ENCODE measurements at regions not wholly inside any gene's neighbourhood (a gene's known extent, or its start where the extent isn't known, plus 50 kb on each side); places are given as distances from the start of the nearest gene placed in this dataset.

DNA sequence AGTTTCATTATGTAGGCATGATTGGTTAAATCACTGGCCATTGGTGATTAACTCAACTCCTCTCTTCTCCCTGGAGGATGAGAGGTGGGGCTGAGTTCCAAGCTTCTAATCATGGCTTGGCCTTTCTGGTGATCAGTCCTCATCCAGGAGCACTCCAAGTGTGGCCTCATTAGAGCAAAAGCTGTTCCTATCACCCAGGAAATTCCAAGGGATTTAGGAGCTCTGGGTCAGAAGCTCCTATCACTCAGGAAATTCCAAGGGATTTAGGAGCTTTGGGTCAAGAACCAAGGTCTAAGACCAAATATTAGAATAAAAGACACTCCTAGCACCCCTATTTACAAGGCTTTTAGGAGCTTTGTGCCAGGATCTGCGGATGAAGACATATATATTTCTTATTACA, 168.0 kb upstream of the BDNF start:
- H3K4me3 Mint-ChIP-seq = no peak overlapping the region
- no peak for ATAC-seq
- POLR2A ChIA-PET = no interaction called here

DNA sequence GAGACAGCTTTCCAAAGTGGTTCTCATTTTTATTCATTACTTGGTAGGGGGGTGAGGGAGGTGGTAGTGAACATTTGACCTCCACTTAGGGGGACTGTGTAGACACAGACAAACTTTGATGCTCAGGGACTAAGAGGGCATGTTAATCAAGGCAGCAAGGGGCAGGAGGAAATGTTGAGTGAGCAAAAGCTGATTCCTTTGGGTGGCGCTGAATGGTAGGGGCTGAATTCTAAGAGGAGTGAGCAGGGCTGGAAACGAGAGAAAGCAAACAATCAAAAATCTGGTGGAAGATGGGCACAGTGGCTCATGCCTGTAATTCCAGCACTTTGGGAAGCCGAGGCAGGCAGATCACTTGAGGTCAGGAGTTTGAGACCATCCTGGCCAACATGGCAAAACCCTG, 164.8 kb upstream of the BDNF start:
- Mint-ChIP-seq H3K27ac (no peak overlapping the region), H3K27me3 (ENCODE audit: low read depth) (no peaks in the 10 kb centered on the region), H3K36me3 (ENCODE audit: low read depth) (no peaks in the 10 kb centered on the region), H3K4me3 (no peak overlapping the region), H3K9me3 (ENCODE audit: insufficient read depth) (no peaks in the 10 kb centered on the region), H3K4me1 (ENCODE audit: low read depth) (no peaks in the 10 kb centered on the region)
- no peak for DNase-seq
- CTCF ChIA-PET = no interaction called here
- no peak for ATAC-seq
- POLR2A ChIA-PET = no interaction called here

More for the DNA sequence above, 168.0 kb upstream of the BDNF start:
- Mint-ChIP-seq H3K27ac (no peak overlapping the region), H3K4me1 (ENCODE audit: low read depth) (no peaks in the 10 kb centered on the region), H3K36me3 (ENCODE audit: low read depth) (no peaks in the 10 kb centered on the region), H3K27me3 (ENCODE audit: low read depth) (no peaks in the 10 kb centered on the region), H3K9me3 (ENCODE audit: insufficient read depth) (no peaks in the 10 kb centered on the region)
- CTCF ChIA-PET = no interaction called here
- no peak for DNase-seq

DNA sequence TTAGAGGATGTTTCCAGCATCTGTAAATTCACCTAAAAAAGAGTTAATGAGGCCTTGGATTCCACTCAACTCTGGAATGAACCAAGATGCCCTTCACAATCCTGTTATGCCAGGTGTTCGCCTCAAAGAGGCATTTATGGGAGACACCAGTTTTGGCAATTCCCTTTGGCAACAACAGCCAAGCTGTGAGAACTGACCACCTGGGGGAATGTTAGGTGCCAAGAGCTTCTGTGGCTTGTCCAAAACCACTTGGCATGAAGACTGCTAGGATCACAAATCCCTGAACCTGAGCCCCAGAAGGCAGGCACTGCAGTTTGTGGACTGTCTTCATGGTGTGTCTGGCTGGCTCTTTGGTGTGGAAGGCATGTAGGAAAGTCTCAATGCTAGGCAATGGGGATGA, 164.4 kb upstream of the BDNF start:
- POLR2A ChIA-PET = no interaction called here
- H3K27ac Mint-ChIP-seq = no peak overlapping the region
- H3K4me3 Mint-ChIP-seq = no peak overlapping the region
- CTCF ChIA-PET = no interaction called here
- no peaks in the 10 kb centered on the region for H3K36me3 Mint-ChIP-seq (ENCODE audit: low read depth)
- no peaks in the 10 kb centered on the region for H3K27me3 Mint-ChIP-seq (ENCODE audit: low read depth)
- ATAC-seq (no peak), DNase-seq (no peak)
- no peaks in the 10 kb centered on the region for H3K9me3 Mint-ChIP-seq (ENCODE audit: insufficient read depth)
- H3K4me1 Mint-ChIP-seq (ENCODE audit: low read depth) = no peaks in the 10 kb centered on the region

DNA sequence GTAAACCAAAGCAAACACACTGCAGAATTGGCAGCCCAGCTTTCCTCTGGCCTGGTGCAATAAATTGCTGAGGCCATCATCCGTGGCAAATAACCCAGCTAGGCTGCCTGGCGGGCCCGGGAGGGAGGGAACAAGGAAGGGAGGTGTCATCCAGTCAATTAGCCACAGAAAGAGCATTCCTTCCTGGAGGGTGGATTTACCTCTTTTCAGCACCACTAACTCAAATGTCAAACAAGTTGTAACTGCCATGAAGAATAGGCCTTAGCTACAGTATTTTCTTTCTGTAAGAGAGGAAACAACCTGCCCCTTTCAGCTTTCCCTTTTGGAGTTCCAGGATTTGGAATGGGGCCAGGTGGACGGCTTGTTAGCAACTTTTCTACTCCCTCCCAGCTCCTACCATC, 163.8 kb upstream of the BDNF start:
- ATAC-seq (no peak), DNase-seq (no peak)
- H3K36me3 Mint-ChIP-seq (ENCODE audit: low read depth) = no peaks in the 10 kb centered on the region
- ChIA-PET CTCF (no interaction called here), POLR2A (no interaction called here)
- H3K4me3 Mint-ChIP-seq = no peak overlapping the region
- no peaks in the 10 kb centered on the region for H3K27me3 Mint-ChIP-seq (ENCODE audit: low read depth)
- no peaks in the 10 kb centered on the region for H3K4me1 Mint-ChIP-seq (ENCODE audit: low read depth)
- H3K9me3 Mint-ChIP-seq (ENCODE audit: insufficient read depth) = no peaks in the 10 kb centered on the region
- H3K27ac Mint-ChIP-seq = no peak overlapping the region

DNA sequence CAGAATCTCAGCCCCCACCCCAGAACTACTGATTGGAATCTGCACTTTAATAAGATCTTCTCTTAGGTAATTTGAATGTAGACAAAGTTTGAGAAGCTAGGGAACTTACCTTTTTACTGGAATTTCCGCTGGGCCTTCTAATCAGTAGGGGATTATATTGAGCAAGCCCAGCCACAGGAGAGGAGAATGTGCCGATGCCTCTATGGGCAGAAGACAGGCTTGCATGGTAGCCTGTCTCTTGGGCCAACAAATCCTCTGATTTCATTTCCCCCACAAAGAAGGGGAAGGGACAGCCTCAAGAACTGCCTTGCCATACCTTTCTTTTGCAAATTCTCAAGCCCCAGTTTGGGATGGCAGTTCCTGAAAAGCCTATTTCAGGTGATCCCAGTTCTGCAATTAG, 163.4 kb upstream of the BDNF start:
- CTCF ChIA-PET = no interaction called here
- Mint-ChIP-seq H3K27me3 (ENCODE audit: low read depth) (no peaks in the 10 kb centered on the region), H3K9me3 (ENCODE audit: insufficient read depth) (no peaks in the 10 kb centered on the region), H3K36me3 (ENCODE audit: low read depth) (no peaks in the 10 kb centered on the region), H3K4me3 (no peak overlapping the region), H3K27ac (no peak overlapping the region), H3K4me1 (ENCODE audit: low read depth) (no peaks in the 10 kb centered on the region)
- POLR2A ChIA-PET = no interaction called here
- ATAC-seq = no peak
- DNase-seq = no peak

DNA sequence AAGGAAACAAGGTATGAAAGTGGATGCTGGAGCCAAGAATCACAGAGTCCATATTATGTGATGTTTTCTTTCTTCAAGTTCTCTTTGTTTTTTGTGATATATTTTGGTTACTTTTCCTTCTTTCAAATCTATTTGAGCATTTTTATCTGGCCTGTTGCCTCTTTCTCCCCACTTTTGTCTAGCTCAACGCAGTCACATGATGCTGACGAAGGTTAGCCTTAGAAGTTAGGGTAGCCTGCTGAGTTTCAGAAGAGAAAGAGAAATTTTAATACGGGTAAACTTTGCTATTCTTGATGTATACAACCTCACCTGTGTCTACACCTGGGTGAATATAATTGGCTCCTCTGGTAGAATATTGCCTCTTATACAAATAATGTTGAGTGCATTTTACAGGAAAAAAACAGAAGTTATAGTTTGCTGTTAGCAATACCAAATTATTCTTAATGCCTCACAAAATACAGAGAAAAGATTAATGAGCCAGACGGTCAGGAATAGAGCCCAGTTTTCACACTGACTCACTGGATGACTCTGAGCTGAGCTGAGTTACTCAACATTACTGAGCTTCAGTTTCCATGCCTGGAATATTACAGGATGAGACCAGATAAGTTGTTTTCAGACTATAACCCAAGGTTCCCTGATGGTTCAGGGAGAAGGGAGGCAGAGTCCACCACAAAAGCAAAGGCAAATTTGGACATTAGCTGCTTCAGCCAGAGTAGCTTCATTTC, 161.6 kb upstream of the BDNF start:
- Mint-ChIP-seq H3K4me3 (no peak overlapping the region), H3K4me1 (ENCODE audit: low read depth) (no peaks in the 10 kb centered on the region), H3K36me3 (ENCODE audit: low read depth) (no peaks in the 10 kb centered on the region), H3K9me3 (ENCODE audit: insufficient read depth) (no peaks in the 10 kb centered on the region), H3K27ac (no peak overlapping the region), H3K27me3 (ENCODE audit: low read depth) (no peaks in the 10 kb centered on the region)
- ChIA-PET CTCF (no interaction called here), POLR2A (no interaction called here)
- DNase-seq (no peak), ATAC-seq (no peak)

DNA sequence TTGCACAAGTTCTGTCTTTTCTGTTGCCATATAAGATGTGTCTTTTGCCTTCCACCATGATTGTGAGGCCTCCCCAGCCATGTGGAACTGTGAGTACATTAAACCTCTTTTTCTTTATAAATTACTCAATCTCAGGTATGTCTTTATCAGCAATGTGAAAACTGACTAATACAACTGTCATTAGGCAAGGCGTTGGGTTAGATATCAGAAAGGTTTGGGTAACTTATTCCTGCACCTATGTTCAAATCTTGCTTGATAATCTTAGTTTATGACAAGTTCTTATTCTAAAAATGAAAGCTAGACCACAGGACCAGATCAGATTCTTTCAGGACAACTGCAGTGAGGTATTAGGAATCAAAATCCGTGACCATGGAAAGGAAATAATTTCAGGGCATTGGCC, 160.6 kb upstream of the BDNF start:
- H3K27me3 Mint-ChIP-seq (ENCODE audit: low read depth) = no peaks in the 10 kb centered on the region
- DNase-seq (no peak), ATAC-seq (no peak)
- POLR2A ChIA-PET = no interaction called here
- no peaks in the 10 kb centered on the region for H3K36me3 Mint-ChIP-seq (ENCODE audit: low read depth)
- no peaks in the 10 kb centered on the region for H3K4me1 Mint-ChIP-seq (ENCODE audit: low read depth)
- H3K9me3 Mint-ChIP-seq (ENCODE audit: insufficient read depth) = no peaks in the 10 kb centered on the region
- no peak overlapping the region for H3K27ac Mint-ChIP-seq
- no peak overlapping the region for H3K4me3 Mint-ChIP-seq
- CTCF ChIA-PET = no interaction called here

DNA sequence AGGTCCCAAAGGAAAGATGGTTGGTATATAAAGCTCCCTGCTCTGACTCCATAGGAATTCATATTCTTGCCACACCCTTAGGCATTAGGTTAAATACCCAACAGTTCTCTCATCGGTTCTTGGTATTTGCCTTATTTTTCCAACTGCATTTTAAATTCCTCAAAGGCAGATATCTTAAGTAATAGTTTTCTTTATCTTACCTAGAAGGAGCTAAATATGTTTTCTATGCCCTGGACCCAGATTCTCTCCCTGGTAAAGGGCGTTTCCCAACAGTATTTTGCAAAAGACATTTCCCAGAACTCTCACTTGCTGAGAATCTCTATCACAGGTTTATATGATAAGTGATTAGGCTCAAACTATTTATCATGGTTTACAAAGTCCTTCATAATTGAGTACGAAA, 158.6 kb upstream of the BDNF start:
- ChIA-PET CTCF (no interaction called here), POLR2A (no interaction called here)
- DNase-seq (no peak), ATAC-seq (no peak)
- H3K27ac Mint-ChIP-seq = no peak overlapping the region
- H3K4me1 Mint-ChIP-seq (ENCODE audit: low read depth) = no peaks in the 10 kb centered on the region
- no peak overlapping the region for H3K4me3 Mint-ChIP-seq
- no peaks in the 10 kb centered on the region for H3K36me3 Mint-ChIP-seq (ENCODE audit: low read depth)
- H3K27me3 Mint-ChIP-seq (ENCODE audit: low read depth) = no peaks in the 10 kb centered on the region
- H3K9me3 Mint-ChIP-seq (ENCODE audit: insufficient read depth) = no peaks in the 10 kb centered on the region

DNA sequence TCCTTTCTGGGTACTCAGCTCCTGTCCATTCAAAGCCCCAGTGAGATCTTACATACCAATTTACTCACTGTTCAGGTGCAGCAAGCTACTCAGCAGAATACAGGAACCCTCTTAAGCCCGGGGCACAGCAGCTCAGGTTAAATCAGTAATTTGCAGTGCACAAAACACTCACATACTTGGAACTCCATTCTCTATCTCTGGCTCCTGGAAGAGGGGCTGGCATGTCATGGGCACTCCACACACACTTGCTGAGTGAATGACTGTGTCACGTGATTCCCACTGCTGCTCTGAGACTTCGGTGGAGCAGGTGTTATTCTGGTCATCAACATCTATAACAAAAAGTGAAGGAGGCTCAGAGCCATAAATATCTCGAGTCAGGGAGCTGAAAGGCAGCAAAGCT, 157.3 kb upstream of the BDNF start:
- no peak for ATAC-seq
- no peaks in the 10 kb centered on the region for H3K4me1 Mint-ChIP-seq (ENCODE audit: low read depth)
- H3K27me3 Mint-ChIP-seq (ENCODE audit: low read depth) = no peaks in the 10 kb centered on the region
- no peak for DNase-seq
- POLR2A ChIA-PET = no interaction called here
- no peak overlapping the region for H3K4me3 Mint-ChIP-seq
- no peaks in the 10 kb centered on the region for H3K9me3 Mint-ChIP-seq (ENCODE audit: insufficient read depth)
- CTCF ChIA-PET = no interaction called here
- H3K36me3 Mint-ChIP-seq (ENCODE audit: low read depth) = no peaks in the 10 kb centered on the region
- H3K27ac Mint-ChIP-seq = no peak overlapping the region

DNA sequence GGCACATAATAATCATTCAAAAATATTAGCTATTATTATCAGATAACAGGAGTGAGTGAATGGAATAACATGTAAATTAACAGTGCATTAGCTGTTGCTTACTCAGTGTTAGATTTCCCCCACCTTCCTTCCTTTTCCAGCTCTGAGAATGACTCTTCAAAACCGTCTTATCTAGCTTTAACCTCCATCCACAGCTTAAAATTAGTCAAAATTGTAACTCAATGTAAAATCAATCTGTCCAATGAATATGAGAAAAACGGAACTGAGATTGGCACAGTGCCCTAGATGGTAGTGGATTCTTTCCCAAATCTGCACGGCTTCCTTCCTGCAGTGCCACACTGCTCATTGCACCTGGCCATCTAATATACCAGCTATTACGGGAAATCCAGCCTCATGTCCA, 156.8 kb upstream of the BDNF start:
- H3K4me1 Mint-ChIP-seq (ENCODE audit: low read depth) = no peaks in the 10 kb centered on the region
- CTCF ChIA-PET = interaction anchor here (1.2 kb wide), 1 partner anchor 17 kb away, joined by 3 read pairs; no protein-coding TSS in a partner anchor
- H3K4me3 Mint-ChIP-seq = no peak overlapping the region
- POLR2A ChIA-PET = no interaction called here
- no peak overlapping the region for H3K27ac Mint-ChIP-seq
- H3K36me3 Mint-ChIP-seq (ENCODE audit: low read depth) = no peaks in the 10 kb centered on the region
- ATAC-seq = no peak
- H3K9me3 Mint-ChIP-seq (ENCODE audit: insufficient read depth) = no peaks in the 10 kb centered on the region
- DNase-seq = no peak
- H3K27me3 Mint-ChIP-seq (ENCODE audit: low read depth) = no peaks in the 10 kb centered on the region

DNA sequence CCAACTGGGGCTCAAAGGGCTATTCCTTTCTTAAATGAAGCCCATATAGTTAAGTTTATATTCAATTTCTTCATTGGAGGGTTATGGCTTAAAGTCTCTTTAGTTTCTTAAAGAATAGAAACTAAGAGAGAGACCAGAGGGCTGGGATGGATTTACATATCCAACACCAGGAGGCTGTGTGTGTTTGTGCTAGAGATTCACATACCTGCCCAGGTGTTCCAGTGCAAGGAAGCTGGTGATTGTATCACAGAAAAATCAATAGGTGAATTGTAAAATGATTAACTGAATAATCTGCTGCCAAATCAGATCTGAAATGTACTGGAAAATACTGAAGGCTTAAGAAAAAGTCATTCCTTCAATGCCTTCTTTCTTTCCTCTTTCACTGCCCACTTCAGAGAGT, 148.2 kb upstream of the BDNF start:
- H3K9me3 Mint-ChIP-seq (ENCODE audit: insufficient read depth) = no peaks in the 10 kb centered on the region
- H3K4me3 Mint-ChIP-seq = no peak overlapping the region
- H3K4me1 Mint-ChIP-seq (ENCODE audit: low read depth) = no peaks in the 10 kb centered on the region
- no peaks in the 10 kb centered on the region for H3K36me3 Mint-ChIP-seq (ENCODE audit: low read depth)
- ChIA-PET POLR2A (no interaction called here), CTCF (no interaction called here)
- H3K27ac Mint-ChIP-seq = no peak overlapping the region
- ATAC-seq (no peak), DNase-seq (no peak)
- H3K27me3 Mint-ChIP-seq (ENCODE audit: low read depth) = no peaks in the 10 kb centered on the region

DNA sequence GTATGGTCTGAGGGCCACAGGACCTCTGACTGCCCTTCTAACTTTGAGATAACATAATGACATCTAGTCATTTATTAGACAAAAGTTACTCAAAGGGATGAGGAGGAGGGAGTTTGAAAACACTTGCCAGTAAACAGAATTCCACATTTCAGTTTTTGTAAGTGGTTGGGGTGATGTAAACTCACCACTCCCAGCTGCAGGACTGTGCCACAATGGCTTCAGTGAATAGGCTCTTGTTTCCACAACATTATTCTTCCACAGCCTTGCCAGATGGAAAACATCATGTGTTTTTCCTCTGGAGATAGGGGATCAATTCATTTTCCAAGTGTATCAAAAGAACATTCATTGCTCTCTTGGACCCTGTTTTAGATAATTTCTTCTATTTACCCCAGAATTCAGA, 147.2 kb upstream of the BDNF start:
- H3K4me3 Mint-ChIP-seq = no peak overlapping the region
- no peaks in the 10 kb centered on the region for H3K27me3 Mint-ChIP-seq (ENCODE audit: low read depth)
- ChIA-PET CTCF (no interaction called here), POLR2A (no interaction called here)
- DNase-seq = no peak
- no peaks in the 10 kb centered on the region for H3K9me3 Mint-ChIP-seq (ENCODE audit: insufficient read depth)
- H3K4me1 Mint-ChIP-seq (ENCODE audit: low read depth) = no peaks in the 10 kb centered on the region
- H3K36me3 Mint-ChIP-seq (ENCODE audit: low read depth) = no peaks in the 10 kb centered on the region
- no peak for ATAC-seq
- no peak overlapping the region for H3K27ac Mint-ChIP-seq

DNA sequence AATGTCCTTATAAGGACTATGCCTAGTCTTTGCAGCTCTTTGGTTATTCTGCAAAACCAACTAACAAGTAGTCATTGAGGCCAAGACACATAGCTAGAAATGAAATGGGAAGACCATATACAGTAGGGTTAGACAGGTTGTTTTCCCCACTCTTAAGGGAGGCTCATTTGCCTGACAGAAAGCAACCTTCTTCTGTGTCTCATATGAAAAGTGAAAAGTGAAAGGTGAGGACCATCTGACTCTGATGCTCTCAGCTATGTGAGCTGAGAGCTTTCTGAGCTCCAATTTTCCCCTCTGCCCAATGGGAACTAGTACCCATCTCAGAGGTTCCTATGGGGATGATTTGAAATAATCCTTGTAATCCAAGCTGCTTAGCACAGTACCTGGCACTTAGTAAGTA, 142.0 kb upstream of the BDNF start:
- no peak overlapping the region for H3K27ac Mint-ChIP-seq

More for the DNA sequence above, 142.0 kb upstream of the BDNF start:
- ChIA-PET CTCF (no interaction called here), POLR2A (no interaction called here)
- H3K4me1 Mint-ChIP-seq (ENCODE audit: low read depth) = no peaks in the 10 kb centered on the region
- DNase-seq (no peak), ATAC-seq (no peak)
- no peaks in the 10 kb centered on the region for H3K36me3 Mint-ChIP-seq (ENCODE audit: low read depth)
- H3K9me3 Mint-ChIP-seq (ENCODE audit: insufficient read depth) = no peaks in the 10 kb centered on the region
- H3K4me3 Mint-ChIP-seq = no peak overlapping the region
- H3K27me3 Mint-ChIP-seq (ENCODE audit: low read depth) = no peaks in the 10 kb centered on the region

All from activated CD8-positive, alpha-beta T cell treated with anti-CD3 and anti-CD28 coated beads, Interleukin-2, amount 10 ng/mL, durations not matched to agents 7 days and 5 days (primary cell).